ENCODE measurements at regions not wholly inside any gene's neighbourhood (a gene's known extent, or its start where the extent isn't known, plus 50 kb on each side); places are given as distances from the start of the nearest gene placed in this dataset.

GRCh38 chr14:71344506-71344905 is 437.2 kb downstream of the PCNX1 start:
- intact Hi-C loops (cut with DNase I), result no loop called here
- H3K4me1 ChIP-seq, result peaks cover 0 to 43% (median 20%) of the 10 kb centered on the region in 4 donors

DNA sequence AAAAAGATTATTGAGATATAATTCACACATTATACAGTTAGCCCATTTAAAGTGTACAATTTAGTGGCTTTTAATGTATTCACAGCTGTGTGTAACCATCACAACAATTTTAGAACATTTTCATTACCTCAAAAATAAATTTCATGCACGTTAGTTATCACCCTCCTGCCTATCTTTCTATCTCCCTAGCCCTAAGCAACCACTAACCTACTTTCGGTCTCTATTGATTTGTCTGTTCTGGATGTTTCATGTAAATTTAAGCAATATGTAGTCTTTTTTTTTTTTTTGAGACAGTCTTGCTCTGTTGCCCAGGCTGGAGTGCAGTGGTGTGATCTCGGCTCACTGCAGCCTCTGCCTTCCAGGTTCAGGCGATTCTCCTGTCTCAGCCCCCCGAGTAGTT is 439.4 kb downstream of the PCNX1 start:
- peaks cover 0 to 29% (median 17%) of the 10 kb centered on the region in 4 donors for H3K4me1 ChIP-seq
- H3K9me3 ChIP-seq, result no peaks in the 10 kb centered on the region
- no peaks in the 10 kb centered on the region for H3K36me3 ChIP-seq
- WGBS, 2 donors, result 87 to 91% methylated on average over 5 of the region's 5 CpGs
- TF ChIP-seq POLR2AphosphoS5 (IDR thresholded peaks at IDR 0.05), result no peak
- TF ChIP-seq CTCF (IDR thresholded peaks at IDR 0.05), result no peak
- TF ChIP-seq EP300 (IDR thresholded peaks at IDR 0.05), result no peak
- no peak for TF ChIP-seq POLR2A (IDR thresholded peaks at IDR 0.05)
- intact Hi-C loops (cut with DNase I), result no loop called here
- no peaks in the 10 kb centered on the region for H3K27me3 ChIP-seq
- no peak overlapping the region for H3K27ac ChIP-seq
- no peak for DNase-seq
- H3K4me3 ChIP-seq, result no peak overlapping the region

More at GRCh38 chr14:71344506-71344905, 437.2 kb downstream of the PCNX1 start:
- WGBS, 2 donors, result 96 to 97% methylated on average over 8 of the region's 8 CpGs
- H3K36me3 ChIP-seq, result no peaks in the 10 kb centered on the region
- DNase-seq, result no peak
- H3K9me3 ChIP-seq, result no peaks in the 10 kb centered on the region
- no peak overlapping the region for H3K4me3 ChIP-seq
- TF ChIP-seq EP300 (IDR thresholded peaks at IDR 0.05) (no peak), CTCF (IDR thresholded peaks at IDR 0.05) (no peak), POLR2AphosphoS5 (IDR thresholded peaks at IDR 0.05) (no peak), POLR2A (IDR thresholded peaks at IDR 0.05) (no peak)
- H3K27me3 ChIP-seq, result no peaks in the 10 kb centered on the region
- no peak overlapping the region for H3K27ac ChIP-seq

DNA sequence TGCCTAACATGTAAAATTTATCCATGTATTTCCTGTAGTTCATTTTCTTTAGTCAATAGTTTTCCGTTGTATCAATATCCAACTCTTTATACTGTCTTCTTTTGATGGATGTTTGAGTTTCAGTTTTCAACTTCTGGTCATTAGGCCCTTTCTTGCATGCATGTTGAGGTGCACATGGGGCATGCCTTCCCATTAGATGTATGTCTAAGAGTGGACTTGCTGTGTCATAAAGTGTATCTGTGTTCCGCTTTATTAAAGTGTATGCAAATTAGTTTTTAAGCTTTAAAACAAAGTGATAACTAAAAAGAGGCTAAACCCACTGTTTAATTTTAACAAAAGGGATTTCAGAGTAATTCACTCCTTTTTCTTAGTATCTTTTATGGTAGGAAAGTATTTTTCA is 441.1 kb downstream of the PCNX1 start:
- H3K4me3 ChIP-seq, result no peak overlapping the region
- no peaks in the 10 kb centered on the region for H3K9me3 ChIP-seq
- H3K36me3 ChIP-seq, result no peaks in the 10 kb centered on the region
- H3K27me3 ChIP-seq, result no peaks in the 10 kb centered on the region
- peaks cover 0 to 17% (median 14%) of the 10 kb centered on the region in 4 donors for H3K4me1 ChIP-seq
- no peak for DNase-seq
- intact Hi-C loops (cut with DNase I), result no loop called here
- no peak for TF ChIP-seq EP300 (IDR thresholded peaks at IDR 0.05)
- no peak for TF ChIP-seq POLR2AphosphoS5 (IDR thresholded peaks at IDR 0.05)
- TF ChIP-seq CTCF (IDR thresholded peaks at IDR 0.05), result no peak
- no peak overlapping the region for H3K27ac ChIP-seq
- WGBS, 2 donors, result 94 to 98% methylated on average over 2 of the region's 2 CpGs

DNA sequence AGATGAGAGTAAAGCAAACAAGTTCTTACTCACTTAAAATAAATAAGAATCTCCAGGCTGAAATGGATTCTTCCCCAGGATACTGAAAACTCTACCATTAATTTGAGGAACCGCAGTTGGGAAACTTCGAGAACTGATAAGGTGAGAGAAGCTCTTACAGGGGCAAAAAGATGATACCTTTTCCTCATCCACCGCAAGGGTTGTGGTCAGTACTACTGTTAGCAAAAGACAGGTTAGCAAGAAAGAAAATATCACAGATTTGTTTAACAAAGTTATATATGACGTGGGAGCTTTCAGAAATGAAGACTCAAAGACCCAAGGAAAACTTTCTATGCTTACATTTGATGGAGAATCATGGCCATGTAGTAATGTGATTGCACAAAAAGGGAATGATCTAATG is 441.6 kb downstream of the PCNX1 start:
- TF ChIP-seq EP300 (IDR thresholded peaks at IDR 0.05), result no peak
- TF ChIP-seq POLR2A (IDR thresholded peaks at IDR 0.05), result no peak
- no peak for TF ChIP-seq POLR2AphosphoS5 (IDR thresholded peaks at IDR 0.05)
- TF ChIP-seq CTCF (IDR thresholded peaks at IDR 0.05), result no peak
- no peaks in the 10 kb centered on the region for H3K9me3 ChIP-seq
- no peaks in the 10 kb centered on the region for H3K27me3 ChIP-seq
- H3K4me1 ChIP-seq, result peaks cover 0 to 12% (median 9%) of the 10 kb centered on the region in 4 donors
- 93 to 97% methylated on average over 4 of the region's 4 CpGs for WGBS, 2 donors
- intact Hi-C loops (cut with DNase I), result no loop called here
- no peak for DNase-seq
- no peaks in the 10 kb centered on the region for H3K36me3 ChIP-seq
- H3K27ac ChIP-seq, result no peak overlapping the region
- H3K4me3 ChIP-seq, result no peak overlapping the region

GRCh38 chr14:71354142-71354541 is 446.9 kb downstream of the PCNX1 start:
- H3K27me3 ChIP-seq, result no peaks in the 10 kb centered on the region
- no peak for DNase-seq
- no peaks in the 10 kb centered on the region for H3K36me3 ChIP-seq
- WGBS, 2 donors, result 98% methylated on average over 8 of the region's 8 CpGs
- no peaks in the 10 kb centered on the region for H3K9me3 ChIP-seq
- intact Hi-C loops (cut with DNase I), result no loop called here
- no peak for TF ChIP-seq EP300 (IDR thresholded peaks at IDR 0.05)
- no peak for TF ChIP-seq POLR2A (IDR thresholded peaks at IDR 0.05)
- no peak for TF ChIP-seq CTCF (IDR thresholded peaks at IDR 0.05)
- TF ChIP-seq POLR2AphosphoS5 (IDR thresholded peaks at IDR 0.05), result no peak
- peak overlapping the region in 3 of 4 donors; percentile 62 to 80 (median 79) for H3K27ac ChIP-seq
- peaks cover 0 to 55% (median 44%) of the 10 kb centered on the region in 4 donors for H3K4me1 ChIP-seq
- H3K4me3 ChIP-seq, result no peak overlapping the region

All from sigmoid colon (tissue), 6 donors.